Nephron progenitor cell (in vitro differentiated cells): ENCODE measurements at regions not wholly inside any gene's neighbourhood (a gene's known extent, or its start where the extent isn't known, plus 50 kb on each side); places are given as distances from the start of the nearest gene placed in this dataset.

Source experiments
- DNase-seq: peaks from one replicate; pipeline ENCODE4 v3.0.0; 2021
- H3K27ac Mint-ChIP-seq: 2 replicates; pipeline ENCODE4 v1.8.0; 2021; ENCODE audit warnings: mild to moderate bottlenecking, moderate library complexity, mixed read lengths
- H3K27me3 Mint-ChIP-seq: 2 replicates; pipeline ENCODE4 v1.8.0; 2021; ENCODE audit warnings: mild to moderate bottlenecking, low read depth, mixed read lengths; ENCODE audit not compliant: poor library complexity
- H3K36me3 Mint-ChIP-seq: 2 replicates; pipeline ENCODE4 v1.8.0; 2021; ENCODE audit warnings: low read depth, mixed read lengths
- H3K4me1 Mint-ChIP-seq: 2 replicates; pipeline ENCODE4 v1.8.0; 2021; ENCODE audit warnings: mixed read lengths
- H3K4me3 Mint-ChIP-seq: 2 replicates; pipeline ENCODE4 v1.8.0; 2021; ENCODE audit warnings: mild to moderate bottlenecking, moderate library complexity, mixed read lengths
- H3K9me3 Mint-ChIP-seq: 2 replicates; pipeline ENCODE4 v1.8.0; 2021; ENCODE audit warnings: mild to moderate bottlenecking, moderate library complexity, mixed read lengths
- CTCF ChIP-seq: fragments of 200-600 bp; sonication (generic); IDR thresholded peaks from 2 replicates; pipeline ENCODE4 v1.5.0; 2021; ENCODE audit warnings: antibody characterized with exemption

- no peaks in the 10 kb centered on the region for H3K9me3 Mint-ChIP-seq
- peak overlapping the region; percentile 88 for H3K4me3 Mint-ChIP-seq
- H3K36me3 Mint-ChIP-seq, result no peaks in the 10 kb centered on the region
- peak; percentile 61 for DNase-seq
- TF ChIP-seq CTCF, result no peak
- H3K27ac Mint-ChIP-seq, result no peak overlapping the region
- peaks cover 27% of the 10 kb centered on the region for H3K4me1 Mint-ChIP-seq
- H3K27me3 Mint-ChIP-seq, result peaks cover 85% of the 10 kb centered on the region
Measured at GRCh38 chr16:6018848-6019489, 921.4 kb upstream of the EEF2KMT start.

GRCh38 chr16:6016530-6017184, 919.1 kb upstream of the EEF2KMT start:
- no peak overlapping the region for H3K4me3 Mint-ChIP-seq
- peaks cover 70% of the 10 kb centered on the region for H3K27me3 Mint-ChIP-seq
- H3K9me3 Mint-ChIP-seq, result no peaks in the 10 kb centered on the region
- TF ChIP-seq CTCF, result peak; percentile 60
- H3K27ac Mint-ChIP-seq, result no peak overlapping the region
- peak; percentile 42 for DNase-seq
- H3K4me1 Mint-ChIP-seq, result peaks cover 23% of the 10 kb centered on the region
- no peaks in the 10 kb centered on the region for H3K36me3 Mint-ChIP-seq

DNA sequence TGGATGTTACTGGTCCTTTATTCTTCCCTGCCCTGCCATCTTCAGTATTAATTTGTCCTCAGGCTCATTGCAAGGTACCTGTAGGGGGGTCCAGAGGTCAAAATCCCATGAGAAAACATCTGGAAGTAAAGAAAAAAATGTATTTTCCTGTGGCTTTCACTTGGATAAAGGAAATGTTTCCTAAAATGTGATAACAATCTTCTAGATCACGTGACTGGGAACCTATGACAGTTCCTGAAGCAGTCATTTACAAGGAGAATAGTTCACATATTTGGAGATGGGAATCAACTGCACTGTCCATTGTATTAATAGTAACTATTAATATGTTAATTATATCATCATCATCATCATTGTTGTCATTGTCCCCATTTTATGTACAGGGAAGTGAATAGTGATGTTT, 915.1 kb upstream of the EEF2KMT start:
- Mint-ChIP-seq H3K9me3 (no peaks in the 10 kb centered on the region), H3K27ac (no peak overlapping the region), H3K27me3 (peaks cover 37% of the 10 kb centered on the region), H3K4me3 (no peak overlapping the region), H3K4me1 (no peaks in the 10 kb centered on the region), H3K36me3 (no peaks in the 10 kb centered on the region)
- no peak for TF ChIP-seq CTCF
- no peak for DNase-seq

DNA sequence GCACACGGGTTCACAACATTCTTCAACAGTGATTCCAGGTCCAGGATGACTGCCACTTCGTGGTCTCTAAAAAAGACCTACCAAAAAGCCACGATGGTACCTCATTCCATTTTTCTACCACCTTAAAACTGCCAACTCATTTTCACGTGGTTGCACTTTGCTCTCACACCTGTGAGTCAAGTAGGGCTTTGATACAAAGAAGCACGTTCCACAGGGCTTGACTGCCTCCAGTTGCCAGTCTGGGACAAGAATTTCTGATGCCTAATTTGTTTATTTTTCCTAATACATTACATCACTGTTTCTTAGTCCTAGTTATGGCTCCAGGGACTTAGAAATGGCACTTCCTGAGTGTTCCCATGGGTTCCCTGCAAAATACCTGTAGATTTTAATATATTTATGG, 911.6 kb upstream of the EEF2KMT start:
- Mint-ChIP-seq H3K4me1 (no peaks in the 10 kb centered on the region), H3K36me3 (no peaks in the 10 kb centered on the region), H3K27ac (no peak overlapping the region), H3K4me3 (no peak overlapping the region), H3K27me3 (peaks cover 7% of the 10 kb centered on the region), H3K9me3 (no peaks in the 10 kb centered on the region)
- no peak for DNase-seq
- TF ChIP-seq CTCF, result no peak

DNA sequence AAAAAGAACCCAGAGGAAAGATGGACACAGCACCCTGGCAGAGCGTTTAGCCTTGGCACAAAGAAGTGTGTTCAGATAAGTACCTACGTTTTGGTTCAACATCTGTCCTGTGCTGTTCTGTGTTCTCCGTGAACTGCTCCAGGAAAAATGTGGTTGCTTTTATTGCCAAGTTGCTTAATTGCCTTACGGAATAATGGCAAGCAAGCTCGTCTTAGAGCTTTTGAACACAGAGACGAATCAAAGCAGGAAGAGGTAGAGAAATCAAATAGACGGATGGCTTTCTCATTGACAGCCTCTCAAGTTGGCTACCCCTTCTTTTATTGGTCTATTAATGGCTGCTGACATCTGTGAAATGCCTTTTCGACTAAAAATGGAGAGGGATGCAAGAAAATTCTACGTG, 911.1 kb upstream of the EEF2KMT start:
- DNase-seq, result no peak
- Mint-ChIP-seq H3K27me3 (peaks cover 5% of the 10 kb centered on the region), H3K4me3 (no peak overlapping the region), H3K27ac (no peak overlapping the region), H3K4me1 (no peaks in the 10 kb centered on the region), H3K36me3 (no peaks in the 10 kb centered on the region), H3K9me3 (no peaks in the 10 kb centered on the region)
- no peak for TF ChIP-seq CTCF

- Mint-ChIP-seq H3K4me3 (no peak overlapping the region), H3K9me3 (peaks cover 7% of the 10 kb centered on the region), H3K27me3 (peaks cover 8% of the 10 kb centered on the region), H3K27ac (no peak overlapping the region), H3K36me3 (no peaks in the 10 kb centered on the region), H3K4me1 (no peaks in the 10 kb centered on the region)
- DNase-seq, result no peak
- no peak for TF ChIP-seq CTCF
Measured at GRCh38 chr16:5993356-5993755, 895.8 kb upstream of the EEF2KMT start.
